ENCODE measurements at regions not wholly inside any gene's neighbourhood (a gene's known extent, or its start where the extent isn't known, plus 50 kb on each side); places are given as distances from the start of the nearest gene placed in this dataset.

GRCh38 chr5:26237489-26237888 is 800.9 kb downstream of the CDH9 start:
- no peak for DNase-seq
- Mint-ChIP-seq H3K27me3 (no peaks in the 10 kb centered on the region), H3K4me3 (no peak overlapping the region), H3K9me3 (peaks cover 18% of the 10 kb centered on the region), H3K27ac (no peak overlapping the region), H3K36me3 (ENCODE audit: low read depth) (no peaks in the 10 kb centered on the region), H3K4me1 (ENCODE audit: low read depth) (no peaks in the 10 kb centered on the region)
- ChIA-PET POLR2A (no interaction called here), CTCF (no interaction called here)
- no peaks in the 10 kb centered on the region for H3K27me3 ChIP-seq (ENCODE audit: control insufficient read depth in 1 of 2, insufficient read depth in 2 of 2, low read length in 2 of 2)
- no peaks in the 10 kb centered on the region for H3K4me1 ChIP-seq (ENCODE audit: insufficient read depth, low read length)
- H3K4me3 ChIP-seq (ENCODE audit: low read length), result no peak overlapping the region
- no peak for ATAC-seq (ENCODE audit: poor library complexity)
- H3K9me3 ChIP-seq (ENCODE audit: control insufficient read depth in 1 of 2, insufficient read depth in 1 of 2, low read length in 2 of 2), result peaks cover 0 to 35% of the 10 kb centered on the region in 2 experiments
- H3K36me3 ChIP-seq (ENCODE audit: insufficient read depth, low read length), result no peaks in the 10 kb centered on the region
- no peak overlapping the region for H3K27ac ChIP-seq (ENCODE audit: low read depth in 1 of 2, low read length in 2 of 2)
- intact Hi-C loops (cut with DNase I, micrococcal nuclease), result no loop called here
- TF ChIP-seq CTCF (IDR thresholded peaks at IDR 0.05), result no peak

GRCh38 chr5:26236936-26237335 is 801.5 kb downstream of the CDH9 start:
- H3K27ac ChIP-seq (ENCODE audit: low read depth in 1 of 2, low read length in 2 of 2), result no peak overlapping the region
- peaks cover 0 to 38% of the 10 kb centered on the region in 2 experiments for H3K9me3 ChIP-seq (ENCODE audit: control insufficient read depth in 1 of 2, insufficient read depth in 1 of 2, low read length in 2 of 2)
- intact Hi-C loops (cut with DNase I, micrococcal nuclease), result no loop called here
- peaks cover 20% of the 10 kb centered on the region for H3K9me3 Mint-ChIP-seq
- ATAC-seq (ENCODE audit: poor library complexity) (no peak), DNase-seq (no peak)
- H3K27me3 ChIP-seq (ENCODE audit: control insufficient read depth in 1 of 2, insufficient read depth in 2 of 2, low read length in 2 of 2), result no peaks in the 10 kb centered on the region
- no peak overlapping the region for H3K27ac Mint-ChIP-seq
- H3K4me1 Mint-ChIP-seq (ENCODE audit: low read depth), result no peaks in the 10 kb centered on the region
- no peak for TF ChIP-seq CTCF (IDR thresholded peaks at IDR 0.05)
- H3K36me3 Mint-ChIP-seq (ENCODE audit: low read depth), result no peaks in the 10 kb centered on the region
- H3K4me3 ChIP-seq (ENCODE audit: low read length), result no peak overlapping the region
- ChIA-PET POLR2A (no interaction called here), CTCF (no interaction called here)
- no peaks in the 10 kb centered on the region for H3K36me3 ChIP-seq (ENCODE audit: insufficient read depth, low read length)
- no peak overlapping the region for H3K4me3 Mint-ChIP-seq
- no peaks in the 10 kb centered on the region for H3K27me3 Mint-ChIP-seq
- H3K4me1 ChIP-seq (ENCODE audit: insufficient read depth, low read length), result no peaks in the 10 kb centered on the region

GRCh38 chr5:26232706-26233105 is 805.7 kb downstream of the CDH9 start:
- Histone ChIP-seq H3K4me3 (ENCODE audit: low read length) (no peak overlapping the region), H3K27ac (ENCODE audit: low read depth in 1 of 2, low read length in 2 of 2) (no peak overlapping the region), H3K4me1 (ENCODE audit: insufficient read depth, low read length) (no peaks in the 10 kb centered on the region), H3K9me3 (ENCODE audit: control insufficient read depth in 1 of 2, insufficient read depth in 1 of 2, low read length in 2 of 2) (peaks cover 0 to 71% of the 10 kb centered on the region in 2 experiments), H3K36me3 (ENCODE audit: insufficient read depth, low read length) (no peaks in the 10 kb centered on the region), H3K27me3 (ENCODE audit: control insufficient read depth in 1 of 2, insufficient read depth in 2 of 2, low read length in 2 of 2) (no peaks in the 10 kb centered on the region)
- H3K27me3 Mint-ChIP-seq, result no peaks in the 10 kb centered on the region
- POLR2A ChIA-PET, result no interaction called here
- CTCF ChIA-PET, result no interaction called here
- no peaks in the 10 kb centered on the region for H3K36me3 Mint-ChIP-seq (ENCODE audit: low read depth)
- no peak overlapping the region for H3K4me3 Mint-ChIP-seq
- H3K27ac Mint-ChIP-seq, result no peak overlapping the region
- ATAC-seq (ENCODE audit: poor library complexity) (no peak), DNase-seq (no peak)
- no peaks in the 10 kb centered on the region for H3K4me1 Mint-ChIP-seq (ENCODE audit: low read depth)
- intact Hi-C loops (cut with DNase I, micrococcal nuclease), result no loop called here
- TF ChIP-seq CTCF (IDR thresholded peaks at IDR 0.05), result no peak
- H3K9me3 Mint-ChIP-seq, result peaks cover 19% of the 10 kb centered on the region

Data from CD4-positive, alpha-beta T cell (primary cell).